ENCODE measurements at regions not wholly inside any gene's neighbourhood (a gene's known extent, or its start where the extent isn't known, plus 50 kb on each side); places are given as distances from the start of the nearest gene placed in this dataset.

GRCh38 chr3:150073513-150073912 lies 102.8 kb upstream of the PFN2 start:
- intact Hi-C loops (cut with micrococcal nuclease): no loop called here

GRCh38 chr3:150073031-150073430 lies 102.3 kb upstream of the PFN2 start:
- intact Hi-C loops (cut with micrococcal nuclease): no loop called here

- intact Hi-C loops (cut with micrococcal nuclease): no loop called here
Measured at GRCh38 chr3:150072576-150072975, 101.9 kb upstream of the PFN2 start.

GRCh38 chr3:150070271-150070670 lies 99.6 kb upstream of the PFN2 start:
- intact Hi-C loops (cut with micrococcal nuclease): no loop called here

- intact Hi-C loops (cut with micrococcal nuclease): no loop called here
Measured at GRCh38 chr3:150069633-150070032, 98.9 kb upstream of the PFN2 start.

- intact Hi-C loops (cut with micrococcal nuclease): no loop called here
Measured at GRCh38 chr3:150069154-150069527, 98.4 kb upstream of the PFN2 start.

- intact Hi-C loops (cut with micrococcal nuclease): no loop called here
Measured at GRCh38 chr3:150068440-150069153, 97.9 kb upstream of the PFN2 start.

- intact Hi-C loops (cut with micrococcal nuclease): no loop called here
Measured at GRCh38 chr3:150067561-150067960, 96.9 kb upstream of the PFN2 start.

- intact Hi-C loops (cut with micrococcal nuclease): no loop called here
Measured at GRCh38 chr3:150064971-150065370, 94.3 kb upstream of the PFN2 start.

GRCh38 chr3:150063237-150063636 lies 92.5 kb upstream of the PFN2 start:
- intact Hi-C loops (cut with micrococcal nuclease): no loop called here

GRCh38 chr3:150062492-150062891 lies 91.8 kb upstream of the PFN2 start:
- intact Hi-C loops (cut with micrococcal nuclease): no loop called here

- intact Hi-C loops (cut with micrococcal nuclease): no loop called here
Measured at GRCh38 chr3:150061288-150062024, 90.8 kb upstream of the PFN2 start.

GRCh38 chr3:150059729-150060128 lies 89.0 kb upstream of the PFN2 start:
- intact Hi-C loops (cut with micrococcal nuclease): no loop called here

GRCh38 chr3:150059241-150059640 lies 88.5 kb upstream of the PFN2 start:
- intact Hi-C loops (cut with micrococcal nuclease): no loop called here

- intact Hi-C loops (cut with micrococcal nuclease): no loop called here
Measured at GRCh38 chr3:150057227-150057626, 86.5 kb upstream of the PFN2 start.

GRCh38 chr3:150055332-150055731 lies 84.6 kb upstream of the PFN2 start:
- intact Hi-C loops (cut with micrococcal nuclease): no loop called here

GRCh38 chr3:150054635-150055034 lies 83.9 kb upstream of the PFN2 start:
- intact Hi-C loops (cut with micrococcal nuclease): no loop called here

- intact Hi-C loops (cut with micrococcal nuclease): no loop called here
Measured at GRCh38 chr3:150050510-150050909, 79.8 kb upstream of the PFN2 start.

GRCh38 chr3:150049317-150049716 lies 78.6 kb upstream of the PFN2 start:
- intact Hi-C loops (cut with micrococcal nuclease): no loop called here

- intact Hi-C loops (cut with micrococcal nuclease): no loop called here
Measured at GRCh38 chr3:150041877-150042276, 71.2 kb upstream of the PFN2 start.

GRCh38 chr3:150040097-150040496 lies 69.4 kb upstream of the PFN2 start:
- intact Hi-C loops (cut with micrococcal nuclease): no loop called here

GRCh38 chr3:150038830-150039229 lies 68.1 kb upstream of the PFN2 start:
- intact Hi-C loops (cut with micrococcal nuclease): no loop called here

- intact Hi-C loops (cut with micrococcal nuclease): no loop called here
Measured at GRCh38 chr3:150036780-150037179, 66.1 kb upstream of the PFN2 start.
